ENCODE measurements at regions not wholly inside any gene's neighbourhood (a gene's known extent, or its start where the extent isn't known, plus 50 kb on each side); places are given as distances from the start of the nearest gene placed in this dataset.

GRCh38 chr4:185904381-185904780, 92.4 kb upstream of the SORBS2 start:
- TF ChIP-seq CTCF (IDR thresholded peaks at IDR 0.05), result no peak

GRCh38 chr4:185909972-185910371, 98.0 kb upstream of the SORBS2 start:
- no peak for TF ChIP-seq CTCF (IDR thresholded peaks at IDR 0.05)

- no peak for TF ChIP-seq CTCF (IDR thresholded peaks at IDR 0.05)
Measured at GRCh38 chr4:185911556-185912064, 99.6 kb upstream of the SORBS2 start.

- no peak for TF ChIP-seq CTCF (IDR thresholded peaks at IDR 0.05)
Measured at GRCh38 chr4:185912779-185913178, 100.8 kb upstream of the SORBS2 start.

- TF ChIP-seq CTCF (IDR thresholded peaks at IDR 0.05), result no peak
Measured at GRCh38 chr4:185914583-185915199, 102.7 kb upstream of the SORBS2 start.

GRCh38 chr4:185915271-185915670, 103.3 kb upstream of the SORBS2 start:
- TF ChIP-seq CTCF (IDR thresholded peaks at IDR 0.05), result no peak

GRCh38 chr4:185915817-185916216, 103.8 kb upstream of the SORBS2 start:
- TF ChIP-seq CTCF (IDR thresholded peaks at IDR 0.05), result no peak

GRCh38 chr4:185916231-185916630, 104.2 kb upstream of the SORBS2 start:
- no peak for TF ChIP-seq CTCF (IDR thresholded peaks at IDR 0.05)
